Inflammatory macrophage treated with lipopolysaccharide for 4 hours (primary cell): ENCODE measurements at regions not wholly inside any gene's neighbourhood (a gene's known extent, or its start where the extent isn't known, plus 50 kb on each side); places are given as distances from the start of the nearest gene placed in this dataset.
"Not testable (repeated sequence)": the region's sequence is repeated elsewhere in the genome, so short reads cannot be mapped to it uniquely, and the experiment has no call there.

Experiments used
- DNase-seq: peaks from one replicate; pipeline ENCODE4 v3.0.0-alpha.2; 2020

GRCh38 chr1:60886090-60886489 is 196.3 kb upstream of the NFIA start:
- DNase-seq = no peak

GRCh38 chr1:60880202-60880601 is 202.2 kb upstream of the NFIA start:
- no peak for DNase-seq

GRCh38 chr1:60878323-60878722 is 204.0 kb upstream of the NFIA start:
- no peak for DNase-seq

- DNase-seq = no peak
Measured at GRCh38 chr1:60877376-60877775, 205.0 kb upstream of the NFIA start.

- DNase-seq = no peak
Measured at GRCh38 chr1:60876952-60877351, 205.4 kb upstream of the NFIA start.

GRCh38 chr1:60875138-60875537 is 207.2 kb upstream of the NFIA start:
- no peak for DNase-seq

GRCh38 chr1:60874718-60875117 is 207.6 kb upstream of the NFIA start:
- DNase-seq = peak; percentile 87

GRCh38 chr1:60873396-60873795 is 209.0 kb upstream of the NFIA start:
- not testable (repeated sequence) for DNase-seq

GRCh38 chr1:60872426-60873054 is 209.8 kb upstream of the NFIA start:
- DNase-seq = no peak

- DNase-seq = no peak
Measured at GRCh38 chr1:60870269-60870865, 212.0 kb upstream of the NFIA start.

- DNase-seq = no peak
Measured at GRCh38 chr1:60868901-60869663, 213.3 kb upstream of the NFIA start.

- no peak for DNase-seq
Measured at GRCh38 chr1:60867782-60868181, 214.6 kb upstream of the NFIA start.

- peak; percentile 93 for DNase-seq
Measured at GRCh38 chr1:60866917-60867531, 215.3 kb upstream of the NFIA start.

GRCh38 chr1:60866226-60866900 is 216.0 kb upstream of the NFIA start:
- DNase-seq = no peak

GRCh38 chr1:60865166-60865565 is 217.2 kb upstream of the NFIA start:
- DNase-seq = no peak

- DNase-seq = no peak
Measured at GRCh38 chr1:60864722-60865121, 217.6 kb upstream of the NFIA start.

GRCh38 chr1:60863131-60863530 is 219.2 kb upstream of the NFIA start:
- DNase-seq = no peak

- DNase-seq = no peak
Measured at GRCh38 chr1:60861961-60862567, 220.3 kb upstream of the NFIA start.

- no peak for DNase-seq
Measured at GRCh38 chr1:60859111-60859510, 223.2 kb upstream of the NFIA start.

GRCh38 chr1:60857851-60858250 is 224.5 kb upstream of the NFIA start:
- no peak for DNase-seq

GRCh38 chr1:60850084-60850483 is 232.3 kb upstream of the NFIA start:
- no peak for DNase-seq

- DNase-seq = no peak
Measured at GRCh38 chr1:60849401-60849800, 233.0 kb upstream of the NFIA start.
